ENCODE measurements at regions not wholly inside any gene's neighbourhood (a gene's known extent, or its start where the extent isn't known, plus 50 kb on each side); places are given as distances from the start of the nearest gene placed in this dataset.

- no peak for TF ChIP-seq EZH2 (IDR thresholded peaks at IDR 0.05; ENCODE audit: insufficient read depth, poor library complexity, severe bottlenecking)
- no peak for TF ChIP-seq EZH2phosphoT487 (IDR thresholded peaks at IDR 0.05; ENCODE audit: insufficient read depth, low read depth)
Observed at GRCh38 chr2:121849236-121849635, 93.8 kb downstream of the TSN start.
